OCI-LY7 (cell line): ENCODE measurements at regions not wholly inside any gene's neighbourhood (a gene's known extent, or its start where the extent isn't known, plus 50 kb on each side); places are given as distances from the start of the nearest gene placed in this dataset.

Experiments used
- CTCF ChIP-seq: fragments of 200-600 bp; sonication (generic); conservative IDR thresholded peaks from 2 replicates; pipeline ENCODE4 v1.5.1; 2014; ENCODE audit warnings: mild to moderate bottlenecking, antibody characterized with exemption, low read length, moderate library complexity, mixed read lengths
- EZH2phosphoT487 ChIP-seq: fragments of 200-600 bp; sonication (generic); IDR thresholded peaks from 2 replicates; pipeline ENCODE4 v1.6.1; 2018; ENCODE audit warnings: low read depth, borderline replicate concordance, mild to moderate bottlenecking, mixed run types, antibody characterized with exemption, low read length, moderate library complexity, mixed read lengths

GRCh38 chr2:191617575-191617974 is 60.4 kb upstream of the NABP1 start:
- TF ChIP-seq CTCF (no peak), EZH2phosphoT487 (no peak)
